Mucosa of gallbladder (tissue), 1 donor: ENCODE measurements at regions not wholly inside any gene's neighbourhood (a gene's known extent, or its start where the extent isn't known, plus 50 kb on each side); places are given as distances from the start of the nearest gene placed in this dataset.

Experiments
- DNase-seq: peaks from one replicate; pipeline ENCODE4 v3.0.0-alpha.2; 2020; ENCODE audit warnings: low spot score
- donor health status: DM: no; HTN: no; CAD: no.

GRCh38 chr14:86626530-86626929, 1096.6 kb downstream of the FLRT2 start:
- no peak for DNase-seq

GRCh38 chr14:86625637-86626036, 1095.7 kb downstream of the FLRT2 start:
- DNase-seq = no peak

GRCh38 chr14:86619726-86620125, 1089.8 kb downstream of the FLRT2 start:
- DNase-seq = no peak

- no peak for DNase-seq
Observed at GRCh38 chr14:86613786-86614185, 1083.8 kb downstream of the FLRT2 start.

GRCh38 chr14:86613126-86613525, 1083.2 kb downstream of the FLRT2 start:
- DNase-seq = no peak

- DNase-seq = no peak
Observed at GRCh38 chr14:86604561-86604960, 1074.6 kb downstream of the FLRT2 start.

- DNase-seq = no peak
Observed at GRCh38 chr14:86602263-86602662, 1072.3 kb downstream of the FLRT2 start.

GRCh38 chr14:86601813-86602212, 1071.9 kb downstream of the FLRT2 start:
- no peak for DNase-seq

GRCh38 chr14:86597279-86597678, 1067.3 kb downstream of the FLRT2 start:
- no peak for DNase-seq

GRCh38 chr14:86596024-86596423, 1066.1 kb downstream of the FLRT2 start:
- DNase-seq = no peak

- no peak for DNase-seq
Observed at GRCh38 chr14:86575141-86575540, 1045.2 kb downstream of the FLRT2 start.

GRCh38 chr14:86574778-86575129, 1044.8 kb downstream of the FLRT2 start:
- DNase-seq = no peak

- no peak for DNase-seq
Observed at GRCh38 chr14:86574051-86574777, 1044.3 kb downstream of the FLRT2 start.

- DNase-seq = no peak
Observed at GRCh38 chr14:86570371-86570770, 1040.4 kb downstream of the FLRT2 start.

- DNase-seq = no peak
Observed at GRCh38 chr14:86543521-86543920, 1013.6 kb downstream of the FLRT2 start.

- DNase-seq = no peak
Observed at GRCh38 chr14:86541972-86542371, 1012.0 kb downstream of the FLRT2 start.

GRCh38 chr14:86540636-86541247, 1010.8 kb downstream of the FLRT2 start:
- DNase-seq = no peak

GRCh38 chr14:86539361-86540070, 1009.6 kb downstream of the FLRT2 start:
- DNase-seq = no peak

- no peak for DNase-seq
Observed at GRCh38 chr14:86533834-86534233, 1003.9 kb downstream of the FLRT2 start.

GRCh38 chr14:86532219-86532618, 1002.3 kb downstream of the FLRT2 start:
- DNase-seq = peak; percentile 37

- no peak for DNase-seq
Observed at GRCh38 chr14:86530457-86530856, 1000.5 kb downstream of the FLRT2 start.

- DNase-seq = no peak
Observed at GRCh38 chr14:86527312-86527711, 997.4 kb downstream of the FLRT2 start.

GRCh38 chr14:86525673-86526072, 995.7 kb downstream of the FLRT2 start:
- peak; percentile 47 for DNase-seq
